ENCODE measurements at regions not wholly inside any gene's neighbourhood (a gene's known extent, or its start where the extent isn't known, plus 50 kb on each side); places are given as distances from the start of the nearest gene placed in this dataset.

DNA sequence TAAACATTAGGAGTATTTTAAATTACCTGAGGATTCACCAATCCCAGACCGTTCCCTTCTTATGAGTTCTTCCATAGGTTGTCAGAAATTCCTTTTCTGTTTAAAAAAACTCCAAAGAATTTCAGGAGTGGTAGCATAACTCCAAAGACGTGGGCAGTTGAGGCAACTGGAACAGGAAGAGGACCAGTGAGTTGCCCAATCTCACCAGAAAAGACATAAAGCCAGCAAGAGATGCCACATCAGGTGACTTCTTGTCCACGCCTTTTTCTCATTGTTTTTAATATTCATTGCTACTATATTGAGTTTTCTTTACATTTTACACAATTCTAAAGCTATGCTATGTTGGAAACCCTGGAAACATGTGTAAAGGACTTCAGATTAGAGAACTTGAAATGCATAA, 88.1 kb upstream of the JAK1 start:
- intact Hi-C loops (cut with DNase I, micrococcal nuclease): no loop called here
- no peak overlapping the region for H3K4me3 ChIP-seq (ENCODE audit: low read length)
- H3K27ac Mint-ChIP-seq: no peak overlapping the region
- H3K9me3 Mint-ChIP-seq: no peaks in the 10 kb centered on the region
- H3K36me3 ChIP-seq (ENCODE audit: insufficient read depth, low read length): peaks cover 48% of the 10 kb centered on the region
- no peaks in the 10 kb centered on the region for H3K27me3 ChIP-seq (ENCODE audit: control insufficient read depth in 1 of 2, insufficient read depth in 2 of 2, low read length in 2 of 2)
- TF ChIP-seq CTCF (IDR thresholded peaks at IDR 0.05): no peak
- DNase-seq (no peak), ATAC-seq (ENCODE audit: poor library complexity) (no peak)
- H3K4me3 Mint-ChIP-seq: no peak overlapping the region
- H3K27ac ChIP-seq (ENCODE audit: low read depth in 1 of 2, low read length in 2 of 2): no peak overlapping the region
- H3K27me3 Mint-ChIP-seq: no peaks in the 10 kb centered on the region
- H3K9me3 ChIP-seq (ENCODE audit: control insufficient read depth in 1 of 2, insufficient read depth in 1 of 2, low read length in 2 of 2): no peaks in the 10 kb centered on the region
- ChIA-PET CTCF (no interaction called here), POLR2A (interaction anchor here (0.6 to 1.1 kb wide), 3 partner anchors 10 to 1223 kb away, joined by 3 read pairs; no protein-coding TSS in a partner anchor)
- H3K4me1 ChIP-seq (ENCODE audit: insufficient read depth, low read length): peaks cover 22% of the 10 kb centered on the region
- peaks cover 45% of the 10 kb centered on the region for H3K4me1 Mint-ChIP-seq (ENCODE audit: low read depth)
- peaks cover 57% of the 10 kb centered on the region for H3K36me3 Mint-ChIP-seq (ENCODE audit: low read depth)

- Histone ChIP-seq H3K27me3 (ENCODE audit: control insufficient read depth in 1 of 2, insufficient read depth in 2 of 2, low read length in 2 of 2) (no peaks in the 10 kb centered on the region), H3K9me3 (ENCODE audit: control insufficient read depth in 1 of 2, insufficient read depth in 1 of 2, low read length in 2 of 2) (no peaks in the 10 kb centered on the region), H3K4me3 (ENCODE audit: low read length) (no peak overlapping the region), H3K27ac (ENCODE audit: low read depth in 1 of 2, low read length in 2 of 2) (no peak overlapping the region), H3K36me3 (ENCODE audit: insufficient read depth, low read length) (peaks cover 48% of the 10 kb centered on the region), H3K4me1 (ENCODE audit: insufficient read depth, low read length) (peaks cover 9% of the 10 kb centered on the region)
- TF ChIP-seq CTCF (IDR thresholded peaks at IDR 0.05): no peak
- POLR2A ChIA-PET: no interaction called here
- peak overlapping the region; percentile 26 for H3K27ac Mint-ChIP-seq
- CTCF ChIA-PET: no interaction called here
- H3K9me3 Mint-ChIP-seq: no peaks in the 10 kb centered on the region
- H3K36me3 Mint-ChIP-seq (ENCODE audit: low read depth): peaks cover 64% of the 10 kb centered on the region
- intact Hi-C loops (cut with DNase I, micrococcal nuclease): no loop called here
- no peak for ATAC-seq (ENCODE audit: poor library complexity)
- H3K27me3 Mint-ChIP-seq: no peaks in the 10 kb centered on the region
- no peak for DNase-seq
- no peak overlapping the region for H3K4me3 Mint-ChIP-seq
- H3K4me1 Mint-ChIP-seq (ENCODE audit: low read depth): peaks cover 42% of the 10 kb centered on the region
Measured at GRCh38 chr1:65055747-65056146, 89.4 kb upstream of the JAK1 start.

- H3K36me3 Mint-ChIP-seq (ENCODE audit: low read depth): peaks cover 64% of the 10 kb centered on the region
- POLR2A ChIA-PET: interaction anchor here (1.0 kb wide), 1 partner anchor 9 kb away, joined by 3 read pairs; no protein-coding TSS in a partner anchor
- no peaks in the 10 kb centered on the region for H3K9me3 Mint-ChIP-seq
- H3K4me1 ChIP-seq (ENCODE audit: insufficient read depth, low read length): peaks cover 7% of the 10 kb centered on the region
- no peaks in the 10 kb centered on the region for H3K27me3 ChIP-seq (ENCODE audit: control insufficient read depth in 1 of 2, insufficient read depth in 2 of 2, low read length in 2 of 2)
- no peak overlapping the region for H3K4me3 ChIP-seq (ENCODE audit: low read length)
- no peaks in the 10 kb centered on the region for H3K9me3 ChIP-seq (ENCODE audit: control insufficient read depth in 1 of 2, insufficient read depth in 1 of 2, low read length in 2 of 2)
- ATAC-seq (ENCODE audit: poor library complexity) (no peak), DNase-seq (peak in 1 of 14 experiments; percentile 25)
- no peak for TF ChIP-seq CTCF (IDR thresholded peaks at IDR 0.05)
- H3K27ac ChIP-seq (ENCODE audit: low read depth in 1 of 2, low read length in 2 of 2): no peak overlapping the region
- no peaks in the 10 kb centered on the region for H3K27me3 Mint-ChIP-seq
- intact Hi-C loops (cut with DNase I, micrococcal nuclease): no loop called here
- CTCF ChIA-PET: interaction anchor here (0.6 kb wide), 1 partner anchor 11 kb away, joined by 5 read pairs; no protein-coding TSS in a partner anchor
- H3K4me1 Mint-ChIP-seq (ENCODE audit: low read depth): peaks cover 41% of the 10 kb centered on the region
- peaks cover 48% of the 10 kb centered on the region for H3K36me3 ChIP-seq (ENCODE audit: insufficient read depth, low read length)
- peak overlapping the region; percentile 26 for H3K27ac Mint-ChIP-seq
- H3K4me3 Mint-ChIP-seq: no peak overlapping the region
Measured at GRCh38 chr1:65056234-65056633, 89.9 kb upstream of the JAK1 start.

Data from CD4-positive, alpha-beta T cell (primary cell).